ENCODE measurements at regions not wholly inside any gene's neighbourhood (a gene's known extent, or its start where the extent isn't known, plus 50 kb on each side); places are given as distances from the start of the nearest gene placed in this dataset.
A peak's percentile ranks its signal among the peaks of the same experiment; 100 is the strongest.
"Not testable (repeated sequence)": the region's sequence is repeated elsewhere in the genome, so short reads cannot be mapped to it uniquely, and the experiment has no call there.

GRCh38 chr5:99368726-99369125 is 439.9 kb upstream of the CHD1 start:
- DNase-seq (no peak), ATAC-seq (no peak)
- Histone ChIP-seq H3K36me3 (no peaks in the 10 kb centered on the region), H3K9me3 (no peaks in the 10 kb centered on the region), H3K4me1 (no peaks in the 10 kb centered on the region), H3K27ac (no peak overlapping the region), H3K27me3 (ENCODE audit: low read depth) (no peaks in the 10 kb centered on the region), H3K4me3 (no peak overlapping the region)
- TF ChIP-seq CTCF (IDR thresholded peaks at IDR 0.05): no peak
- intact Hi-C loops (cut with DNase I): no loop called here

GRCh38 chr5:99355881-99356280 is 427.1 kb upstream of the CHD1 start:
- no peak for TF ChIP-seq CTCF (IDR thresholded peaks at IDR 0.05)

GRCh38 chr5:99349787-99350186 is 421.0 kb upstream of the CHD1 start:
- TF ChIP-seq CTCF (IDR thresholded peaks at IDR 0.05): no peak
- no peak for DNase-seq
- Histone ChIP-seq H3K9me3 (no peaks in the 10 kb centered on the region), H3K27ac (no peak overlapping the region), H3K4me3 (no peak overlapping the region), H3K36me3 (no peaks in the 10 kb centered on the region), H3K4me1 (no peaks in the 10 kb centered on the region), H3K27me3 (ENCODE audit: low read depth) (no peaks in the 10 kb centered on the region)
- intact Hi-C loops (cut with DNase I): no loop called here
- no peak for ATAC-seq

More at GRCh38 chr5:99355881-99356280, 427.1 kb upstream of the CHD1 start:
- Histone ChIP-seq H3K4me3 (no peak overlapping the region), H3K4me1 (no peaks in the 10 kb centered on the region), H3K36me3 (no peaks in the 10 kb centered on the region), H3K9me3 (no peaks in the 10 kb centered on the region), H3K27ac (no peak overlapping the region), H3K27me3 (ENCODE audit: low read depth) (no peaks in the 10 kb centered on the region)
- DNase-seq (no peak), ATAC-seq (no peak)
- intact Hi-C loops (cut with DNase I): no loop called here

- DNase-seq: no peak
- no peaks in the 10 kb centered on the region for H3K36me3 ChIP-seq
- H3K4me1 ChIP-seq: no peaks in the 10 kb centered on the region
- no peak overlapping the region for H3K27ac ChIP-seq
- intact Hi-C loops (cut with DNase I): no loop called here
- H3K9me3 ChIP-seq: no peaks in the 10 kb centered on the region
- H3K27me3 ChIP-seq (ENCODE audit: low read depth): no peaks in the 10 kb centered on the region
- no peak overlapping the region for H3K4me3 ChIP-seq
- ATAC-seq: no peak
- no peak for TF ChIP-seq CTCF (IDR thresholded peaks at IDR 0.05)
Measured at GRCh38 chr5:99348597-99348996, 419.8 kb upstream of the CHD1 start.

GRCh38 chr5:99339758-99340157 is 411.0 kb upstream of the CHD1 start:
- H3K4me3 ChIP-seq; ATAC-seq; H3K27ac ChIP-seq; H3K4me1 ChIP-seq; DNase-seq; intact Hi-C loops (cut with DNase I); H3K36me3 ChIP-seq; H3K9me3 ChIP-seq; H3K27me3 ChIP-seq (ENCODE audit: low read depth): not testable (repeated sequence)

GRCh38 chr5:99334936-99335335 is 406.1 kb upstream of the CHD1 start:
- DNase-seq: no peak
- no peaks in the 10 kb centered on the region for H3K9me3 ChIP-seq
- intact Hi-C loops (cut with DNase I): no loop called here
- H3K36me3 ChIP-seq: no peaks in the 10 kb centered on the region
- ATAC-seq: peak in 1 of 2 donors; percentile 15
- no peak overlapping the region for H3K4me3 ChIP-seq
- H3K4me1 ChIP-seq: no peaks in the 10 kb centered on the region
- no peaks in the 10 kb centered on the region for H3K27me3 ChIP-seq (ENCODE audit: low read depth)
- H3K27ac ChIP-seq: no peak overlapping the region
- TF ChIP-seq CTCF (IDR thresholded peaks at IDR 0.05): no peak
